Prostate gland (tissue), 2 donors: ENCODE measurements at regions not wholly inside any gene's neighbourhood (a gene's known extent, or its start where the extent isn't known, plus 50 kb on each side); places are given as distances from the start of the nearest gene placed in this dataset.

Source experiments
- POLR2A ChIP-seq: fragments of 450-650 bp; IDR thresholded peaks from one replicate; pipeline ENCODE4 v1.6.1; 2016; ENCODE audit warnings: antibody characterized with exemption, mild to moderate bottlenecking
- POLR2AphosphoS5 ChIP-seq: sonication (generic); formaldehyde crosslinking; IDR thresholded peaks from one replicate; pipeline ENCODE4 v1.6.1; 2017; ENCODE audit warnings: antibody characterized with exemption
- TF ChIP-seq, protein P1 (sequence below), 4 experiments: fragments of 200-600 bp in 2 of 4; fragments of 450-650 bp in 2 of 4; sonication (generic) in 2 of 4; IDR thresholded peaks; 1 replicate in 3 of 4; 2 replicates in 1 of 4; pipeline ENCODE4 v1.5.1; 2016 to 2019; ENCODE audit warnings: antibody characterized with exemption in 4 of 4, mild to moderate bottlenecking in 2 of 4, moderate library complexity in 2 of 4

- TF ChIP-seq, protein P1, sequence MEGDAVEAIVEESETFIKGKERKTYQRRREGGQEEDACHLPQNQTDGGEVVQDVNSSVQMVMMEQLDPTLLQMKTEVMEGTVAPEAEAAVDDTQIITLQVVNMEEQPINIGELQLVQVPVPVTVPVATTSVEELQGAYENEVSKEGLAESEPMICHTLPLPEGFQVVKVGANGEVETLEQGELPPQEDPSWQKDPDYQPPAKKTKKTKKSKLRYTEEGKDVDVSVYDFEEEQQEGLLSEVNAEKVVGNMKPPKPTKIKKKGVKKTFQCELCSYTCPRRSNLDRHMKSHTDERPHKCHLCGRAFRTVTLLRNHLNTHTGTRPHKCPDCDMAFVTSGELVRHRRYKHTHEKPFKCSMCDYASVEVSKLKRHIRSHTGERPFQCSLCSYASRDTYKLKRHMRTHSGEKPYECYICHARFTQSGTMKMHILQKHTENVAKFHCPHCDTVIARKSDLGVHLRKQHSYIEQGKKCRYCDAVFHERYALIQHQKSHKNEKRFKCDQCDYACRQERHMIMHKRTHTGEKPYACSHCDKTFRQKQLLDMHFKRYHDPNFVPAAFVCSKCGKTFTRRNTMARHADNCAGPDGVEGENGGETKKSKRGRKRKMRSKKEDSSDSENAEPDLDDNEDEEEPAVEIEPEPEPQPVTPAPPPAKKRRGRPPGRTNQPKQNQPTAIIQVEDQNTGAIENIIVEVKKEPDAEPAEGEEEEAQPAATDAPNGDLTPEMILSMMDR (IDR thresholded peaks at IDR 0.05), result no peak
- TF ChIP-seq POLR2A (no peak), POLR2AphosphoS5 (no peak)
Measured at GRCh38 chr3:161602918-161603317, 106.3 kb downstream of the OTOL1 start.
